HG02759 (cell line): ENCODE measurements at regions not wholly inside any gene's neighbourhood (a gene's known extent, or its start where the extent isn't known, plus 50 kb on each side); places are given as distances from the start of the nearest gene placed in this dataset.

Experiments used
- ATAC-seq: cut with Tn5 transposase; IDR thresholded peaks from one replicate; pipeline ENCODE4 v1.9.1; 2021; ENCODE audit warnings: mild to moderate bottlenecking, moderate library complexity; ENCODE audit not compliant: unreplicated experiment

DNA sequence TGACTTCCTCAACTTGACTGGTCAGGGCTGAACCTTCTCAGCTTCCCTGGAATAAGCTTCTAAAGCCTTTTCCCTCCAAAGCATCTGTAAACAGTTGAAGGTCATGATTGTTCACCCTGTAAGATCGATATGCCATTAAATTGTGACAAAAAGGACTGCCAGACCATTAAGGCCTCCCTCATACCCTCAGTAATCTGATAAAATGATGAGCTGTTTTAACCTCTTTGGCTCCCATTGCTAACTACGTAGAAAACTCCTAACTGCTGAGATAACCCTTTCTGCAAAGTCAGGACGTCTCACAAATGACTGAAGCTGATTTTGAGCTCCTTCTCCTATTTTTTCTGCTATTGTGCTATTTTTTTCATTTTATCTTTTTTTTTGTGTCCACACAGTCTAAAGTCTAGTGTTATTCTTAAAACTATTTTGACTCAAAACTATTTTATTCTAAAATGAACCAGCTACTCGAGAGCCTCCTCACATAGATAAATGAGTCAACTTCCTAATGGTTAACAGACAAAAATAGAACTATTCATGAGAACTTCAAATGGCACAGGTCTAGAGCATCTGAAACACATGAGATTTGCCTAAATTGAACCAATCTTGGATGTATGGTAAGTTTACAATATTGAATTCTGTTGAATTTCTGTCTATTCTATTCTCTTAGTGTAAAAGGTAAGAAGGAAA, 395.6 kb upstream of the TLE4 start:
- ATAC-seq: no peak

DNA sequence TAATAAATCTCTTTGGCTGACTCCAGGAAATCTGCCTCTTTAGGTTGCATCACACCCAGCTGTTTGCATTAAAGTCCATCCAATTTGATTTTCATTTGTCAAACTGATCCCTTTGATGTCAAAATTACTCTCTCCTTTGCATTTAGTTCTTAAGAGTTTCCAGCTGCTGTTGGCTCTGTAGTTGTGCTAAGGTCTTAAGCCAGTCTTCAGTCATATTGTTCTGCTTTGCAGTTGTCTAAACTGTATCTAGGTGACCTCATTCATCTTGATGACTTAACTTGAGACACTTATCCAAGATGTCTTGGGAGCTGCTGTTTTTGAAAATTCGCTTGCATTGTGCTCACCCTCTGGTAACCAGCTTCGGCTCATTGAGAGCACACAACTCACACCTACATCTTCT, 386.9 kb upstream of the TLE4 start:
- ATAC-seq: no peak

DNA sequence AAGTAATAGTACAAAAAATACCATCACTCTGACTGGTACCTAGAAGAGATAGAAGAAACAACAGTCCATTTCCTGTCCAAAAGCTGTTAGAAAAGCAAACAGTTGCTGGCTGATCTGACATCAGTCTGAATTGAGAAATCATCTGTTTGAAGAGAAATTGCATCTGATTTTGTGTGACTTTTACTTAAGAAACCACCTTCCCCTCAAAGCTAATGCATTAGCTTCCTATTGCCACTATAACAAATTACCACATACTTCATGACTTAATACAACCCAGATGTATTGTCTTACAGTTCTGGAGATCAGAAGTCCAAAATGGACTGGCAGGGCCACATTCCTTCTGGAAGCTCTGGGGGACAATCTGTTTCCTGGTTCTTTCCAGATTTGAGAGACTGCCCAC, 385.9 kb upstream of the TLE4 start:
- ATAC-seq: no peak

DNA sequence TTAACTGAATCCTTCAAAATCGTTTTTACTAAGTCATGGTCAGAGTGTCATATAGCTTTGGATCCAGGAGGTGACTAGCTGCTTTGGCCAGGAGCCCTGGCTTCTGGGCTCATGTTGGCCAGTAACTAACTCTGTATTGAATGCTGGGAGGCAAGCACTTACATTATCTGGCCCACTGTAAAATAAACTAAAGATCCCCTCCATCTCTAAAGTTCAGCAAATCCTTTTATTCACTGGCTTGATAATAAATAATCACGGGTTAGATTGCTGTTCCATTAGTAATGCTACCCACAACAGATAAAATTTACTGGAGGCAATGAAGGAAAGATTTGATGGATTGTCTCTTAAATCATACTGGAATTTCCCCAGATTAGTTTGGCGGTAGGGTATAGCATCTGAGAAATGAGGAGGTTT, 382.2 kb upstream of the TLE4 start:
- no peak for ATAC-seq

DNA sequence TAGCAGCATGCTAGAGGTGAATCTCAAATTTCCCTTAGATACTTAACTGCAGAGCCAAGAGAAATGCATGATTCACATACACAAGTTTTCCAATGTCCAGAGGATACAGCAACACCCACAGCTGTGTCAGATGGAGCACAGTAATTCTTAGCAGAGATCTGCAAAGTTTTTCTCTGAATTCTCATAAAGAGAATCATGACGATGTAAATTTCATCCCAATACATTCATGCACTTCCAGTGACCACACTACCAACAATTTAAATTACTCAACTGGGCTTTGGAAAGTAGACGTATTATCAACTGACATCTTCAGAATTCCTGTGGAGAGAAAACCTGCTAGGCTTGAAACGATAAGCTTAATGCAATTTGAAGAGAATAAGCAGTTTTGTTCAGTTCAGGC, 378.8 kb upstream of the TLE4 start:
- ATAC-seq: no peak

DNA sequence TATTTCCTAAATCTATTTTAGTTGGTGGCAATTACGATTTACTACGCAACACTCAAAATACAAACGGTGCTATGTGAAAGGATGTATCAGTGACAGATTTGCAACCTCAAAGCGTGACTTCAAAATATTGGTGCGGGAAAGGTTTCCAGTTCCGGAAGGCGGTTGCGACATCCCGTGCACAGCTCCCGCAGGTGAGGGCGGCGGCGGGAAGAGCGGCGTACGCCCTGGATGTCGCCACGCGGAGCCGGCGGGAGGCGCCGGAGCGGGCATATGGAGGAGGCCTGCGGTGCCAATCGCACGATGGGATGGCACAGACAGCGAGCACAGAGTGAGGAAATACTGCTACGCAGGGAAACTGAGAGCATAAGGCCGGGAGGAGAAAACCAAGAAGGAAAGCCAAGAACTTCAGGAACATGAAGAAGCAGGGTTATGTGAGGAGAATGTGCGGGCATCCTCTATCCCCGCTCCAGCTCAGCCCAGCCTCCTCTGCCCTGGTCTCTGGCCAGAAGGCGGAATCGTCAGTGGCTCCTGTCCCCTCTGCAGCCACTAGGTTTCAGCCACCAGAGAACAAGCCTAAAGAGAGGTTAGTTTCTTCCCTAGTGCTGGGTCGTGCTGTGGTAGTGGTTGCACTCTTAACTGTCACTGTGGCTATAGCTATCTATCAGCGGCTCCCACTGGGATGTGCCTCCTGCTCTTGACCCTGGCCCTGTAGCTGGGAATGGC, 378.1 kb upstream of the TLE4 start:
- ATAC-seq: no peak

DNA sequence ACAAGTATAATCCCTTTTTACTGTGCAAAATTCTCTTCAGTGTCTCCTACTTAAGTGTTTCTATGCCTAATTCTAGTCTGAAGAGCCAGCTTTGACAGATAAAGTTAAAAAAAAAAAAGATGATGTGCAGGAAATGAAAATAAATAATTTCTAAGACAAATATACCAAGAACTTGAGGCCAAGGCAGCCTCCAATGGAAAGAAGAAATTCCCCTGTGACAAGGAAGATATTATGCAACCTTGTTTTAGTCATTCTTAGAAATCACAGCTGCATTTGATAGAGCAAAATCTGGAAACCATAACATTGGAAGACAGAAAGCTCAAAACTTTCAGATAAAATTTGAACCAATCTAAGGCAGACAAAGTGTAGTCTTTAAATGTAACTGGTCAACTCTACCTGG, 375.9 kb upstream of the TLE4 start:
- ATAC-seq: no peak

DNA sequence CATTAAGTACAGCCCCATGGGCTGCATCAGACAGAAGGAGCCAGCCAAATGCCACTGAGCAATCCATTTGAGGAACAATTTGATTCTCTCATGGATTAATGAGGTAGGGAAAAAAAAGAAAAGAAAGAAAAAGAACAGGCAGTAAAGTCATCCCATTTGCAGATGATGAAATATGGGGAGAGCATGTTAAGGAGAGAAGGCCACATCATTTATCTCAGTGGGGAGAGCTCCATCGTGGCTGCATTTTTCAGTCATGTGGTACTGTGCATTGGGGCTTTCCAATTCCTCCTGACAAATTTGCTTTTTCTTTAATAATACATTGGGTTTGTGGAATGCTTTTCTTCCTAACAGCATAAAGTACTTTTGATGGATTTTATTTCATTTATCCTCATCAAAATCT, 375.2 kb upstream of the TLE4 start:
- no peak for ATAC-seq

DNA sequence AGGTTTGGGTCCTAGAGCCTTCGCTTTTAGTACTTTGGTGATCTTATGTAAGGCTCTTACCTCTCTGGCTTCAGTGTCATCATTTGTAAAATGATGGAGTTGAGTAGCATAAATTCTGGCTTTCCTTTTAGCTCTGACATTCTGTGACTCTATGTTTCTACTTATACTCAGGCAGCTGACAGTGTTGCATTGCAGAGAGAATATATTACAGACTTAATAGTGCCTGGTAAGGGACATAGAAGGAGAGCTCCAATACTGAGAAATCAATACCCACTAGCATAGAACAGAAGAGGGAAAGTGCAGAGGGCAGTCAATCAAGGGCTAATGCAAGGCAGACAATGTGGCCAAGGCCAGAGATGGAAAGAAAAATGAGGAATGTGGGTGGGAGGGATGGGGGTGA, 371.4 kb upstream of the TLE4 start:
- no peak for ATAC-seq

DNA sequence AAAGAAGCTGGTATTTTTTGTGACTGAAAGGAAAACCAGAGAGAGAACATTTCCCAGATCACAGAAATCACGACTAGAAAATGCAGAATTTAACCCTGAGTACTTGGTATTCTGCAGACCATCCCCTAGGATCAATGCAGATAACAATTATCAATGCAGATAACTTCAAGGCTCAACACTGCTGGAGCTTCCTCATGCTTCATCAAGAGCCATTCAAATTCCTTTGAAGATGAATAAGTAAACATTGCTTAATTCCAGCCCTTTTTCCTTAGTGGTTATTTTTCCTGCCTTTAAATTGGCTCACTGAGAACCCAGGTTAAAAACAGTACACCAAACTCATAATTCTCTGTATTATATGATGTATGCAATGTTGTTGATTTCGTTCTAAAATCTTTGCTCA, 370.1 kb upstream of the TLE4 start:
- ATAC-seq: no peak

DNA sequence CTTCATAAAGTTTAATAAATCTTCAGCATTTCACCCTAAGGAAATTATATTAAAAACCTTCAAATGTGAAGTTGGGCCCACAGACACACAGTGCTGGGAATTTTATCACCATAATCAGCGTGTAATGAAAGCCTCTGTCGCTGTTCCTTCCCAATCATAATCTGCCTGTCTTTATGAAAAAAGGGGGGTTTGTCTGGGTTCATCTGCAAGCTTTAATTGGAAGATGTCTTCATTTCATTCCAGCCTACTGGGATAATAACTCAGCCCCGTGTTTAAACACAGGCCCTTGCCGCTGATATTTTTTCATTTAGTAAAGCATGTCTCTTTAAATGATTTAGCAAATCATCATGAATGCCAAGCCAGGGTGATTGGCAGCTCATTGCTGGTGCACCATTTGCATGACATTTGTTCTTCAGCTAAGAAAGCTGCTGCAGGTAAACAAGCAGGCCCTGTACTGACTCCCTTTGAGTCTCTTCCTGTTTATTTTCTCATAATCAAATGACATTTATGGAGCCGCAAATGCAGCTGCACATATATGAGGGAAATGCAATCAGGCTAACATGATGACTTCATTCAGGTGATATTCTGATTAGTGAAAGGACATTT, 362.9 kb upstream of the TLE4 start:
- ATAC-seq: no peak

DNA sequence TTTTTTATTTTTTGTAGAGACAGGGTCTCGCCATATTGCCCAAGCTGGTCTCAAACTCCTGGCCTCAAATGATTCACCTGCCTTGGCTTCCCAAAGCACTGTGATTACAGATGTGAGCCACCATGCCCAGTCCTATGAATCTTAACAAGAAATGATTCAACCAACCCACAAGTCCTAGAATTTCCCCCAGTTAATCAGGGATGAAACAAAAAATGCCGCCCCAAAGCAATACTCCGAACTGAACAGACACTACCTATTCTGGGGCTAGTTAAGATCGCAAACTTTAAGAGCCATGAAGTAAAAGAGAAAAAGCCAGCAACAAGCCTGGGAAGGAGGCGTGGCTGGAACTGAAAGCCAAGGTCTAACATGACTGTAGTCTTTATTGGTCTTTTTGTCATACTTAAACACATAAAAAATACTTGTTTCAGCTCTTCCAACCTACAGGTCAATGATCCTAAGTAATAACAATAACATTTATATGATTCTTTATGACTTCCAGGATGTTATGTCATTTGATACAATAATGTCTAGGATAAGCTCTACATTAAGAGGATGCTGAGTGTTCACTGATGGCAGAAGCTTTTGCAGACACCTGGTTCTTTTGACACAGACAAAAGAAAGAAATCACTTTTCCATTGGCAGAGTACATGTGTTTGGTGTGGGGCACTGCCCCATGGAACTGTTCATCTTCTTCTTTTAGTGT, 361.1 kb upstream of the TLE4 start:
- no peak for ATAC-seq

DNA sequence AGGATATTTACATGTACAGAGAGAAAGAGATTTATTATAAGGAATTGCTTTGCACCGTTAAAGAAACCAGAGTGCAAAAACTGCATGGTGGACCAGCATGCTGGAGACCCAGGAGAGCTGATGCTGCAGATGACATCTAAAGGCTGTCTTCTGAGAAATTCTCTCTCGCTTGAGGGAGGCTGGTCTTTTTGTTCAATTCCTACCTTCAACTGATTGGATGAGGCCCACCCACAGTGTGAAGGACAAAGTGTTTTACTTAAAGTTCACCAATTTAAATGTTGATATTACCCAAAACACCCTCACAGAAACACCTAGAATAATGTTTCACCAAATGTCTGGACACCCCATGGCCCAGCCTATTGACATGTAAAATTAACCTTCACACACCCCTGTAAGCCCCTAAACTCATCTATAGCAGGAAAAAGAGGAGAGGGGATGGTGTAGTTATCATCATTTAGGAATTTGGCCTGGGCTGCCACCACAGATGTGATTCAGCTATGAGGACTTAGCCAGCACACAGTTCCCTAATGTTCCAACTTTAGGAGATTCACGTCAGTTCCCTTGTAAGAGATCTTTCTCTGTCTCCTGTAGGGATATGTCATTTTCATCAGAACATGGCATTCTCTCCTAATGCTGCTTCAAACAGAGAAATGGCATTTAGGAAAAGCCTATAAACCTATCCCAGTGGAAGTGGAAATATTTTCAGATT, 358.2 kb upstream of the TLE4 start:
- ATAC-seq: no peak

DNA sequence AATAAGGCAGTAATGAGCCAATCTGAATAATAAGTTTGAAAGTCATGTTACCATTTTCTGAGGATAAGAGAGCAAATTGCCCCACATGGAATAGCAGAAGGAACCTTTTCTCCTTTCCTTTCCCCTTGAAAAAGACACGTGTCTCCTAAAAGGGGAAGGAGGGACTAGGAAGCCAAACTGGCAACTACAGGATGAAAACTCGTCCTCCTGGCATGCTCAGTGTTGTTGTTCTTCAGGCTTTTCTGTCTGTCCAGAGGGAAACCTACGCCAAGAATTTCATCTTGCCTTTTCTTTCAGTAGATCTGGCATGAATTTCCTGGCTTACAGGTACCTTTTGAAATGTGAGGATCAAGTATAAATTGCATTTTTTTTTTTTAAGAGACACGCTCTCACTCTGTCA, 355.9 kb upstream of the TLE4 start:
- ATAC-seq: no peak

DNA sequence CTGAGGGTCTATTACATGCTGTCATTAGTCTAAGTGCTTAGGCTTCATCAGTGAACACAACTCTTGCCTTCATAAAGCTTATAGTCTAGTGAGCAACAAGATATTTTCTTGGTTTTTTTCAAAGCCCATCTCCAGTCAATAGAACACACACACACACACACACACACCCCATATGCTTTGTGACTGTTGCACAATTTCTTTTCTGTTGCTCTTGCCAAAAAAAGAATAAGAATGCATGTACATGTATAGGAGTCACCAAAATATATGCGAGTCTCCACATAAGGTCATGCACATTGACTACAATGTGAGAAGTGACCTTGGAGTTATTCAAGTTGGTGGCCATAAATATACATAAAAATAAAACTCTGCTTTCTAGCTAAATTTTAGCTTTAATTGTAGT, 351.5 kb upstream of the TLE4 start:
- no peak for ATAC-seq

DNA sequence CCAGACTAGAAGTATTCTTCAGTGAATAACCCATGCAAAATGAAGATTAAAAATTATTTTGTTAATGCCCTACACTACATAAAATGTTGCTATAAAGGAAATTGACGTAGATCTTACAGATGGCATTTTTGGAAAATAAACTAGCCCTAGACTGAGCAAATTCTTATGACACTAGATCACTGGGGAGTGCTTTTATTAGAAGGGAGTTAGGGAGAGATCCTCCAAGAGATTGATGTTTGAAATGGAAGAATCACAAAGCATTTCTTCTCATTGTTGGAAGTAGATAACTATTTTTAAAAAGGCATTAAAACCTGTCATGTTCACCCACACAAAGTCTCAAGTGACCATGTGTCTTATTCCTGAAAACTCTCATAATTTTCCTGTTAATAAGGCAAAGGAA, 351.1 kb upstream of the TLE4 start:
- ATAC-seq: no peak

DNA sequence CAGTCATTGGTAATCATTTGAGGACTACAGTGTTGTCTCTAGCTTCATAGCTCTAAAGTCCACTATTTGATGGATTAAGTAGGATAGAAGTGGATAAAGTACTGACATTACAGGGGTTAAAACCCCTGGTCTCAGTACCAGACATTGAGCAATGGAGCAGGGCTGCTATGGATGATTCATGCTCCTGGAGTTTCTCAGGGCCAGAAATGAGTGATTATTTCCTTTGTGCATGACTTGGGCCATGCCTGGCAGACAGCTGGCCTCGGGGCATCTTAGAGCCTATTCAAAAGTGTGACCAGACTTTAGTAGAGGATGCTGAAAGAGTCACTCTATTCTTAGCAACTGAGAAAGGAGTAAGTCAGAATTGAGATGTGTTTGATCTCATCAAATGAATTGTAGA, 350.7 kb upstream of the TLE4 start:
- no peak for ATAC-seq

DNA sequence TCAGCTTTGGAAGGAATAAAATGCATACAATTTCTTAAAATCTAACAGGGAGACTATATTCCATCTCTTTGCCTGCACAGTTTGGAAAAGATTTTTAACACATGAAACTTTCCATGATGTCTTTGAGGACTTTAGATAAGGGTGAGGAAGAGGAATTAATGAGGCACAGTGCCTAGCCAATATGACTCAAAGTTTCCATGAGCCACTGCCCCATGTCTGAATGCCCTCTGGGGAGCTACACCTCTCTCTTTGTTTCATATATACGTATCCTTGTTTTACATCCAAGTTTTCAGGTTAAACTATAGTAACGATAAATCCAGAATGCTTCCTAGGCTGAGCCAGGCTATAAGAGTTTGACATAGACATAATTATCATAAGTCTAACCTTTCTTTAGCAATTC, 349.3 kb upstream of the TLE4 start:
- ATAC-seq: no peak

DNA sequence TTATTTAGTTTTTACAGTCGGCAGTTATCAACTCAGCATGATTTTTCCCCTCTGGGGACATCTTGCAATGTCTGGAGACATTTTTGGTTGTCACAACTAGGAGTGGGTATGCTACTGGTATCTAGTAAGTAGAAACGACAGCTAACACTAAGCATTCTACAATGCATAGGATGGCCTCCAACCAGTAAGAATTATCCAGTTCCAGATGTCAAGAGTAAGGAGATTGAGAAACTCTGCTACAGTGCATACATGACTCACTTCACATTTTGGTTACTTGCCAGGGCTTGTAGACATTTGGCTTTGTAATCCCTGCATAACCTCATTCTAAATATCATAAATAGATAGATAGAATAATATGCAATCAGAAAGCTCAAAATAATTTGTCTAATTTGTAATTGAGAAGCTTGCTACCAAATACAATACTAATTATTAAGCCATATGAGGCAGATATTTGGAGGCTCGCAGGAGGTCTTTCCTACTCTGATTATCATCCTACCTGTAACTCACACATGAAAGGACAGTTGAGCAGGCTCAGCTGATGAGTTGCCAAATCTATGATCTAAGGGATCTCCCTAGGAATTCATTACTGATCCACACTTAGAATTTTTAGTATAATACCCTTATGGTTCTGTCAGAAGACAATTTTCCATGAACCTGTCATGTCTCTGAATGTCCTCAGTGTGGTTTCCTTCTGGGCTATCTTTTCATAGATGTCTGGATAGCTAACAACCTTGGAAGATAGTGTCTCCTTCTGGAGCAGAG, 346.9 kb upstream of the TLE4 start:
- ATAC-seq: no peak

DNA sequence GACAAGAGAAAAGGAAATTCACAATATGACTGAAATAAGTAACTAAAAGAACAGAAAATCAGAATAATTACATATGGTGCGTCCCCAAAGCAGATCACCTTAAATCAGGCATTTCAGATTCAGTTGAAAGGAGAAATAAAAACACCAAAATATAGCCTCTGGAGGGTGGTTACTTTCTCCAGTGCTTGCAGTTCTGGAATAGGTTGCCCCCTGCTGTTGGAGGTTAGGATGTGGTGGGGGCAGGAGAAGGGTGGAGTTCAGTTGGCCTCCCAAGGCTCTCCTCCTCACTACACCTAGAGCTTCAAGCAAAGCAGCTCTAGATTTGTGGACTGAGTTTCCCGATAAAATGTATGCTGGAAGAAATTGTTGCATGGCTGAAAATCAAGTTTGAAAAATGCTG, 338.2 kb upstream of the TLE4 start:
- ATAC-seq: peak; percentile 81

DNA sequence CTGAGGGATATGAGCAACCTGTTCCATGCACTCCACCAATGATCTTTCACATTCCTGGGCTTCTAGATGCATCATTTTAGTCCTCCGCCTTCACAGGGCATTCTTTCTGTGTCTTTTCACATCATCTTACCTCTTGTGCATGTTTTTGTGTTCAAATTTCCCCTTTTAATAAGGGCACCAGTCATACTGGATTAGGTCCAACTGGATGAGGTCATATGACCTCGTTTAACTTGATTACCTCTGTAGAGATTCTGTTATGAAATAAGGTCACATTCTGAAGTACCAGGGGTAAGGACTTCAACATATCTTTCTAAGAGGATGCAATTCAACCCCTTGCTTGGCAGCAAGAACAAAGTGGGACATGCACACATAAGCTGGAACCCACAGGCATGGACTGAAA, 335.3 kb upstream of the TLE4 start:
- no peak for ATAC-seq
